GM23248 (cell line): ENCODE measurements at regions not wholly inside any gene's neighbourhood (a gene's known extent, or its start where the extent isn't known, plus 50 kb on each side); places are given as distances from the start of the nearest gene placed in this dataset.

Source experiments
- DNase-seq: peaks from one replicate; pipeline ENCODE4 v3.0.0-alpha.2; 2015
- H2AFZ ChIP-seq: fragments of 200-600 bp; sonication (generic); 2 replicates; pipeline ENCODE4 v1.6.1; 2016; ENCODE audit warnings: antibody characterized with exemption
- H3F3A ChIP-seq: fragments of 200-600 bp; sonication (generic); 2 replicates; pipeline ENCODE4 v1.6.1; 2016; ENCODE audit warnings: mild to moderate bottlenecking, antibody characterized with exemption, mixed run types; ENCODE audit not compliant: insufficient read depth
- H3K27ac ChIP-seq: fragments of 200-600 bp; sonication (generic); 2 replicates; pipeline ENCODE4 v1.5.1; 2016; ENCODE audit warnings: mild to moderate bottlenecking
- H3K27me3 ChIP-seq: fragments of 200-600 bp; sonication (generic); replicated peaks from 2 replicates; pipeline ENCODE4 v1.6.1; 2016; ENCODE audit warnings: mild to moderate bottlenecking; ENCODE audit not compliant: insufficient read depth
- H3K36me3 ChIP-seq: fragments of 200-600 bp; sonication (generic); 2 replicates; pipeline ENCODE4 v1.6.1; 2016; ENCODE audit warnings: low read depth, mild to moderate bottlenecking
- H3K4me1 ChIP-seq: fragments of 200-600 bp; sonication (generic); 2 replicates; pipeline ENCODE4 v1.6.1; 2016; ENCODE audit warnings: mild to moderate bottlenecking; ENCODE audit not compliant: insufficient read depth
- H3K4me2 ChIP-seq: fragments of 200-600 bp; sonication (generic); one replicate; pipeline ENCODE4 v1.6.1; 2016; ENCODE audit warnings: mild to moderate bottlenecking; ENCODE audit not compliant: unreplicated experiment
- H3K4me3 ChIP-seq: fragments of 200-600 bp; sonication (generic); 2 replicates; pipeline ENCODE4 v1.5.1; 2016; ENCODE audit warnings: mild to moderate bottlenecking
- H3K79me2 ChIP-seq: fragments of 200-600 bp; sonication (generic); 2 replicates; pipeline ENCODE4 v1.6.1; 2016; ENCODE audit warnings: mild to moderate bottlenecking; ENCODE audit not compliant: insufficient read depth
- H3K9ac ChIP-seq: fragments of 200-600 bp; sonication (generic); 2 replicates; pipeline ENCODE4 v1.6.1; 2016; ENCODE audit warnings: mild to moderate bottlenecking
- H3K9me2 ChIP-seq: fragments of 200-600 bp; sonication (generic); 2 replicates; pipeline ENCODE4 v1.6.1; 2016; ENCODE audit warnings: mixed run types, mild to moderate bottlenecking, moderate library complexity; ENCODE audit not compliant: insufficient read depth
- H3K9me3 ChIP-seq: fragments of 200-600 bp; sonication (generic); one replicate; pipeline ENCODE4 v1.6.1; 2017; ENCODE audit warnings: low read depth
- H4K20me1 ChIP-seq: fragments of 200-600 bp; sonication (generic); 2 replicates; pipeline ENCODE4 v1.6.0; 2016; ENCODE audit not compliant: insufficient read depth
- EZH2 ChIP-seq: fragments of 200-600 bp; sonication (generic); IDR thresholded peaks from 2 replicates; pipeline ENCODE4 v1.6.1; 2018; ENCODE audit warnings: antibody characterized with exemption, mild to moderate bottlenecking; ENCODE audit not compliant: insufficient read depth, poor library complexity, severe bottlenecking
- EZH2phosphoT487 ChIP-seq: fragments of 200-600 bp; sonication (generic); IDR thresholded peaks from 2 replicates; pipeline ENCODE4 v1.6.1; 2018; ENCODE audit warnings: antibody characterized with exemption, moderate library complexity, mild to moderate bottlenecking, low read depth; ENCODE audit not compliant: insufficient read depth
- WGBS, 2 experiments: methylation state at CpG; one replicate each; pipeline ENCODE4 v1.1.6; 2015 to 2017; ENCODE audit warnings: low lambda C conversion rate in 2 of 2, low coverage in 1 of 2; ENCODE audit errors: missing lambda C conversion rate in 2 of 2; 5-methylcytosine and 5-hydroxymethylcytosine counted together
- in situ Hi-C: fragments of 300-500 bp; cut with MboI; formaldehyde crosslinking; loops from 2 replicates; pipeline ENCODE4 v1.15.0; 2020

- Histone ChIP-seq H3K9ac (no peak overlapping the region), H3K9me3 (no peaks in the 10 kb centered on the region), H3K4me2 (no peak overlapping the region), H4K20me1 (no peaks in the 10 kb centered on the region), H3K4me1 (no peaks in the 10 kb centered on the region), H2AFZ (no peak overlapping the region), H3F3A (no peaks in the 10 kb centered on the region), H3K36me3 (no peaks in the 10 kb centered on the region), H3K4me3 (no peak overlapping the region), H3K27me3 (no peaks in the 10 kb centered on the region), H3K79me2 (no peaks in the 10 kb centered on the region), H3K27ac (no peak overlapping the region), H3K9me2 (no peaks in the 10 kb centered on the region)
- DNase-seq, result no peak
- no peak for TF ChIP-seq EZH2
- TF ChIP-seq EZH2phosphoT487, result no peak
- in situ Hi-C loops, result no loop called here
- WGBS, 2 experiments, result 37 to 44% methylated on average over 13 of the region's 13 CpGs
These were observed 206.4 kb upstream of the GRIP1 start for GRCh38 chr12:66885115-66885875.

GRCh38 chr12:66896797-66897196 is 217.9 kb upstream of the GRIP1 start:
- Histone ChIP-seq H2AFZ (no peak overlapping the region), H3K9ac (no peak overlapping the region), H3K36me3 (no peaks in the 10 kb centered on the region), H3K4me2 (no peak overlapping the region), H3K27ac (no peak overlapping the region), H3K79me2 (no peaks in the 10 kb centered on the region), H3K4me3 (no peak overlapping the region), H3K9me3 (no peaks in the 10 kb centered on the region), H3K9me2 (no peaks in the 10 kb centered on the region), H3K27me3 (no peaks in the 10 kb centered on the region), H3F3A (no peaks in the 10 kb centered on the region), H4K20me1 (no peaks in the 10 kb centered on the region), H3K4me1 (no peaks in the 10 kb centered on the region)
- in situ Hi-C loops, result no loop called here
- 2 to 4% methylated on average over 8 of the region's 8 CpGs for WGBS, 2 experiments
- no peak for TF ChIP-seq EZH2
- no peak for TF ChIP-seq EZH2phosphoT487
- no peak for DNase-seq

GRCh38 chr12:66898700-66899469 is 220.0 kb upstream of the GRIP1 start:
- H3K4me2 ChIP-seq, result no peak overlapping the region
- in situ Hi-C loops, result no loop called here
- H3K27me3 ChIP-seq, result no peaks in the 10 kb centered on the region
- H3K9me2 ChIP-seq, result no peaks in the 10 kb centered on the region
- H3K4me3 ChIP-seq, result no peak overlapping the region
- no peak for DNase-seq
- 28 to 40% methylated on average over 3 of the region's 3 CpGs for WGBS, 2 experiments
- no peak for TF ChIP-seq EZH2phosphoT487
- no peak for TF ChIP-seq EZH2
- H3K27ac ChIP-seq, result no peak overlapping the region
- no peaks in the 10 kb centered on the region for H3K4me1 ChIP-seq
- H3K9ac ChIP-seq, result no peak overlapping the region
- H3F3A ChIP-seq, result no peaks in the 10 kb centered on the region
- no peak overlapping the region for H2AFZ ChIP-seq
- H3K36me3 ChIP-seq, result no peaks in the 10 kb centered on the region
- no peaks in the 10 kb centered on the region for H3K9me3 ChIP-seq
- no peaks in the 10 kb centered on the region for H4K20me1 ChIP-seq
- H3K79me2 ChIP-seq, result no peaks in the 10 kb centered on the region

GRCh38 chr12:66899588-66899987 is 220.7 kb upstream of the GRIP1 start:
- Histone ChIP-seq H3K36me3 (no peaks in the 10 kb centered on the region), H2AFZ (no peak overlapping the region), H3K79me2 (no peaks in the 10 kb centered on the region), H4K20me1 (no peaks in the 10 kb centered on the region), H3K4me3 (no peak overlapping the region), H3K27ac (no peak overlapping the region), H3K4me2 (no peak overlapping the region), H3F3A (no peaks in the 10 kb centered on the region), H3K9ac (no peak overlapping the region), H3K4me1 (no peaks in the 10 kb centered on the region), H3K27me3 (no peaks in the 10 kb centered on the region), H3K9me2 (no peaks in the 10 kb centered on the region), H3K9me3 (no peaks in the 10 kb centered on the region)
- in situ Hi-C loops, result no loop called here
- no peak for DNase-seq
- TF ChIP-seq EZH2phosphoT487 (no peak), EZH2 (no peak)
